Loucy (cell line): ENCODE measurements at regions not wholly inside any gene's neighbourhood (a gene's known extent, or its start where the extent isn't known, plus 50 kb on each side); places are given as distances from the start of the nearest gene placed in this dataset.

Experiments used
- H2AFZ ChIP-seq: fragments of 200-600 bp; sonication (generic); 2 replicates; pipeline ENCODE4 v1.6.0; 2016; ENCODE audit warnings: antibody characterized with exemption, mild to moderate bottlenecking, low read length, moderate library complexity
- H3F3A ChIP-seq: fragments of 200-600 bp; 2 replicates; pipeline ENCODE4 v1.6.0; 2016; ENCODE audit warnings: antibody characterized with exemption, low read depth, mild to moderate bottlenecking
- H3K27me3 ChIP-seq: fragments of 200-600 bp; sonication (generic); 2 replicates; pipeline ENCODE4 v1.6.1; 2014; ENCODE audit warnings: low read length, mild to moderate bottlenecking; ENCODE audit not compliant: insufficient read depth, poor library complexity, severe bottlenecking
- H3K36me3 ChIP-seq: fragments of 200-600 bp; sonication (generic); 2 replicates; pipeline ENCODE4 v1.6.1; 2016; ENCODE audit warnings: low read length; ENCODE audit not compliant: insufficient read depth
- H3K4me1 ChIP-seq: fragments of 200-600 bp; sonication (generic); 2 replicates; pipeline ENCODE4 v1.5.1; 2014; ENCODE audit warnings: low read length, mild to moderate bottlenecking; ENCODE audit not compliant: insufficient read depth, poor library complexity, severe bottlenecking
- H3K4me2 ChIP-seq: fragments of 200-600 bp; sonication (generic); 2 replicates; pipeline ENCODE4 v1.6.0; 2014; ENCODE audit warnings: antibody characterized with exemption, low read length, low read depth, mild to moderate bottlenecking; ENCODE audit not compliant: poor library complexity, severe bottlenecking
- H3K4me3 ChIP-seq: fragments of 200-600 bp; sonication (generic); 2 replicates; pipeline ENCODE4 v1.5.1; 2014; ENCODE audit warnings: low read length, mild to moderate bottlenecking, mixed read lengths; ENCODE audit not compliant: poor library complexity, severe bottlenecking
- H3K79me2 ChIP-seq: fragments of 200-600 bp; sonication (generic); 2 replicates; pipeline ENCODE4 v1.6.1; 2014; ENCODE audit warnings: low read length; ENCODE audit not compliant: insufficient read depth
- H3K9ac ChIP-seq: fragments of 200-600 bp; sonication (generic); 2 replicates; pipeline ENCODE4 v1.6.0; 2014; ENCODE audit warnings: mild to moderate bottlenecking, low read depth, low read length, moderate library complexity; ENCODE audit not compliant: poor library complexity, severe bottlenecking
- H3K9me2 ChIP-seq: fragments of 200-600 bp; sonication (generic); replicated peaks from 2 replicates; pipeline ENCODE4 v1.6.1; 2016; ENCODE audit warnings: low read depth, low read length, mixed read lengths
- H3K9me3 ChIP-seq: fragments of 200-600 bp; sonication (generic); 2 replicates; pipeline ENCODE4 v1.6.1; 2014; ENCODE audit warnings: mild to moderate bottlenecking, antibody characterized with exemption, low read length, low read depth; ENCODE audit not compliant: insufficient read depth
- H4K20me1 ChIP-seq: fragments of 200-600 bp; sonication (generic); 2 replicates; pipeline ENCODE4 v1.6.0; 2014; ENCODE audit warnings: antibody characterized with exemption, low read length, mild to moderate bottlenecking; ENCODE audit not compliant: insufficient read depth, poor library complexity, severe bottlenecking
- EZH2phosphoT487 ChIP-seq: fragments of 200-600 bp; IDR thresholded peaks from 2 replicates; pipeline ENCODE4 v1.6.1; 2018; ENCODE audit warnings: antibody characterized with exemption, mild to moderate bottlenecking, moderate library complexity, borderline replicate concordance
- TF ChIP-seq, protein P1 (sequence below): fragments of 200-600 bp; sonication (generic); conservative IDR thresholded peaks from 2 replicates; pipeline ENCODE4 v1.5.1; 2014; ENCODE audit warnings: mild to moderate bottlenecking, antibody characterized with exemption, low read length

DNA sequence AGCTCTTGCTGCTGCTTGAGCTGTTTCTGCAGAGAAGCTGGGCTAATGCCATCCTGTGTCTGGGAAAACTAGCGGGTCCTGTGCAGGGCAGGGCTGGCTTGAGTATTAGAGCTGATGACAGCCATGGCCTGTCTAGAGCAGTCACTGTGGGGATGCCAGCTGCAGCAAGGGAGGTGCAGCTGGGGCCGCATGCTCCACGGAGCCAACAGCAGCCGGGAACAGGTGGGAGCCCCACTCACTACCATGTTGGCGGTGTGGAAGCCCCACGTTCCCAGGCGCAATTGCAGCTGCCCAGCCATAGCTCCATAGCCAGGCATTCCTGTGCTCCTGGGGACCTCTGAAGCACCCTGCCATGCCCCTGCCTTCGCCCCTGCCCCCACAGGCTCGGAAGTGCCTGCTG lies 212.9 kb downstream of the TFAP2C start:
- TF ChIP-seq EZH2phosphoT487 = no peak
- TF ChIP-seq, protein P1, sequence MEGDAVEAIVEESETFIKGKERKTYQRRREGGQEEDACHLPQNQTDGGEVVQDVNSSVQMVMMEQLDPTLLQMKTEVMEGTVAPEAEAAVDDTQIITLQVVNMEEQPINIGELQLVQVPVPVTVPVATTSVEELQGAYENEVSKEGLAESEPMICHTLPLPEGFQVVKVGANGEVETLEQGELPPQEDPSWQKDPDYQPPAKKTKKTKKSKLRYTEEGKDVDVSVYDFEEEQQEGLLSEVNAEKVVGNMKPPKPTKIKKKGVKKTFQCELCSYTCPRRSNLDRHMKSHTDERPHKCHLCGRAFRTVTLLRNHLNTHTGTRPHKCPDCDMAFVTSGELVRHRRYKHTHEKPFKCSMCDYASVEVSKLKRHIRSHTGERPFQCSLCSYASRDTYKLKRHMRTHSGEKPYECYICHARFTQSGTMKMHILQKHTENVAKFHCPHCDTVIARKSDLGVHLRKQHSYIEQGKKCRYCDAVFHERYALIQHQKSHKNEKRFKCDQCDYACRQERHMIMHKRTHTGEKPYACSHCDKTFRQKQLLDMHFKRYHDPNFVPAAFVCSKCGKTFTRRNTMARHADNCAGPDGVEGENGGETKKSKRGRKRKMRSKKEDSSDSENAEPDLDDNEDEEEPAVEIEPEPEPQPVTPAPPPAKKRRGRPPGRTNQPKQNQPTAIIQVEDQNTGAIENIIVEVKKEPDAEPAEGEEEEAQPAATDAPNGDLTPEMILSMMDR = no peak
- H4K20me1 ChIP-seq = no peaks in the 10 kb centered on the region
- peaks cover 2% of the 10 kb centered on the region; the same call in 1 of the 2 replicates for H3K9me3 ChIP-seq
- H3F3A ChIP-seq = no peaks in the 10 kb centered on the region
- H3K4me2 ChIP-seq = no peak overlapping the region
- H2AFZ ChIP-seq = no peak overlapping the region
- H3K9me2 ChIP-seq = no peaks in the 10 kb centered on the region
- no peak overlapping the region for H3K9ac ChIP-seq
- no peaks in the 10 kb centered on the region for H3K79me2 ChIP-seq
- H3K4me1 ChIP-seq = no peaks in the 10 kb centered on the region
- no peaks in the 10 kb centered on the region for H3K27me3 ChIP-seq
- H3K4me3 ChIP-seq = no peak overlapping the region
- H3K36me3 ChIP-seq = no peaks in the 10 kb centered on the region

DNA sequence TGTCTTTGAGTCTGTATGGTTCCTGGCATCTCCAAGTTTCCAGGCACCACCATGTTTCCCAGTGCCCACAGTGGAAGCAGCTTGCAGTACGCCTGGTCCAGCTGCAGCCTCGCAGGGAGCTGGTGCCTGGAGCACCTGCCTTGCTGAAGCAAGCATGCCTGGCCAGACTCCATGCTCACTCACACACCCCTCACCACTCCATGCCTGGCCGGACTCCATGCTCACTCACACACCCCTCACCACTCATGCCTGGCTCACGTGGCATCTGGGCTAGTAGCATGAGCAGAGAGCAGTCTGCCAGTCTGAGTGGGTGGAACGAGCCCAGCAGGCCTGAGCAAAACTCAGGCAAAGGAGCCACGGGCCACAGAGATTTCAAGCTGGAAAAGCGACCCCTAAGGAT lies 214.3 kb downstream of the TFAP2C start:
- no peaks in the 10 kb centered on the region for H3K27me3 ChIP-seq
- H3K9me2 ChIP-seq = no peaks in the 10 kb centered on the region
- H3K79me2 ChIP-seq = no peaks in the 10 kb centered on the region
- no peaks in the 10 kb centered on the region for H3K36me3 ChIP-seq
- peaks cover 2% of the 10 kb centered on the region; the same call in 1 of the 2 replicates for H3K9me3 ChIP-seq
- no peak overlapping the region for H3K4me3 ChIP-seq
- no peaks in the 10 kb centered on the region for H4K20me1 ChIP-seq
- H3F3A ChIP-seq = no peaks in the 10 kb centered on the region
- H3K4me2 ChIP-seq = no peak overlapping the region
- no peaks in the 10 kb centered on the region for H3K4me1 ChIP-seq
- no peak overlapping the region for H3K9ac ChIP-seq
- no peak for TF ChIP-seq EZH2phosphoT487
- TF ChIP-seq, protein P1 = no peak
- H2AFZ ChIP-seq = no peak overlapping the region

DNA sequence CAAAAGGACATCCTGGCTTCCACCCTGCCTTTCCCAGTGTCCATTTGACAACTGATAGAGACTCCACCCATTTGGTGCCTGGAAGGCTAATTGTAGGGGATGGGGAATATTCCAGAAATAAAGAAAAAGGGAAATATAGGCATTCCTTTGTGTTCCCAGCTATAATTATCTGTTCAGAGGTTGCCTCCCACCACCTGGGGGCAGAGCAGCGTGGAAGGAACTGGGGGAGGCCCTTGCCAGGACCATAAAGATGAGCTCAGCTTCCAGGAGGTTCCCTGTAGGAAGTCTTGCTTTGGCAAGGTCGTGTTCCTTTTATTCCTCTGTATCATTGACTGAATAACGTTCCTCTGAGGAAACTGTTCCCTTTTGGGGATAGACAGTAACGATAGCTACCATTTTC lies 214.7 kb downstream of the TFAP2C start:
- no peaks in the 10 kb centered on the region for H3K4me1 ChIP-seq
- H3K4me2 ChIP-seq = no peak overlapping the region
- no peaks in the 10 kb centered on the region for H3K79me2 ChIP-seq
- H3K36me3 ChIP-seq = no peaks in the 10 kb centered on the region
- H3F3A ChIP-seq = no peaks in the 10 kb centered on the region
- TF ChIP-seq, protein P1 = no peak
- TF ChIP-seq EZH2phosphoT487 = no peak
- no peak overlapping the region for H3K4me3 ChIP-seq
- H3K9ac ChIP-seq = no peak overlapping the region
- no peaks in the 10 kb centered on the region for H3K27me3 ChIP-seq
- peaks cover 2% of the 10 kb centered on the region; the same call in 1 of the 2 replicates for H3K9me3 ChIP-seq
- H3K9me2 ChIP-seq = no peaks in the 10 kb centered on the region
- no peaks in the 10 kb centered on the region for H4K20me1 ChIP-seq
- H2AFZ ChIP-seq = no peak overlapping the region
